Breast epithelium (tissue), 4 donors: ENCODE measurements at regions not wholly inside any gene's neighbourhood (a gene's known extent, or its start where the extent isn't known, plus 50 kb on each side); places are given as distances from the start of the nearest gene placed in this dataset.
A peak's percentile ranks its signal among the peaks of the same experiment; 100 is the strongest.

ENCODE experiments used
- DNase-seq, 2 donors: peaks; one replicate each; pipeline ENCODE4 v3.0.0-alpha.2; 2019; ENCODE audit warnings: low spot score in 2 of 2
- H3K27ac ChIP-seq, 2 donors: fragments of 200-600 bp; sonication (generic) in 1 of 2; one replicate each; pipeline ENCODE4 v1.5.1; 2016 to 2019; ENCODE audit warnings: mild to moderate bottlenecking in 1 of 2
- H3K27me3 ChIP-seq, 2 donors: fragments of 200-600 bp; sonication (generic) in 1 of 2; one replicate each; pipeline versions ENCODE4 v1.5.1 to v1.6.0; 2017 to 2019; ENCODE audit warnings: control low read depth in 1 of 2, mild to moderate bottlenecking in 1 of 2
- H3K36me3 ChIP-seq: fragments of 200-600 bp; one replicate; pipeline ENCODE4 v1.5.1; 2019
- H3K4me1 ChIP-seq, 2 donors: fragments of 200-600 bp; sonication (generic); one replicate each; pipeline ENCODE4 v1.5.1; 2016 to 2019; ENCODE audit warnings: control low read depth in 1 of 2
- H3K4me3 ChIP-seq, 3 donors: fragments of 200-600 bp; sonication (generic); 1 replicate in 2 of 3; 2 replicates in 1 of 3; pipeline ENCODE4 v1.5.1; 2016 to 2019; ENCODE audit warnings: mild to moderate bottlenecking in 3 of 3, moderate library complexity in 2 of 3
- H3K9me3 ChIP-seq, 2 donors: fragments of 200-600 bp; sonication (generic) in 1 of 2; one replicate each; pipeline ENCODE4 v1.5.1; 2016 to 2019; ENCODE audit warnings: control low read depth in 1 of 2
- CTCF ChIP-seq, 3 donors: fragments of 450-650 bp; IDR thresholded peaks; one replicate each; pipeline ENCODE4 v1.5.1; 2016 to 2017; ENCODE audit warnings: antibody characterized with exemption in 3 of 3, mild to moderate bottlenecking in 3 of 3, moderate library complexity in 3 of 3
- POLR2A ChIP-seq: fragments of 450-650 bp; IDR thresholded peaks from one replicate; pipeline ENCODE4 v1.6.1; 2016; ENCODE audit warnings: antibody characterized with exemption, mild to moderate bottlenecking, moderate library complexity
- POLR2AphosphoS5 ChIP-seq, 3 donors: sonication (generic); formaldehyde crosslinking; IDR thresholded peaks; one replicate each; pipeline ENCODE4 v1.6.1; 2017; ENCODE audit warnings: antibody characterized with exemption in 3 of 3
- intact Hi-C: fragments of 100-400 bp; cut with DNase I; formaldehyde crosslinking; loops from one replicate; pipeline ENCODE4 v1.15.1; 2023; ENCODE audit warnings: low total_unique reads

DNA sequence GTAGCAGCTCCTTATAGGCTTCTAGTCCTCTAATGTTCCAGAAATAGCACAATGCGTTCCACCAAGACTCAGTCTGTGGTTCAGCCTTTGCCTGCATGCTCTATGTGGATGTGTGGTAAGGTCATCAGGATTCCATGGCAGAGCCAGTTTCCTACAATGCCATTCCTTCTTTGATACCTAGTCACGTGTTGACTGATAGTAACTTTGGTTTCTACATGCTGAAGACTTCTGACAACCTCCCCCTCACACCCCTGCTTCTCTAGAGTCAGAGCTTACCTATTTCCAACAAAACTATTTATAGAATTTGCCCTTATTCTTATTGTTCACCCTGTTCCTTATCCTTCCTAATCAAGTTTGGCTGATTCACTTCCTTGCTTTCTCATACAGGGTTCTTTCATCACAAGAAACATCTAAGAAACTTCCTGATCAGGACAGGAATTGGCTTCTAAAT lies 81.1 kb downstream of the CT47B1 start:
- TF ChIP-seq POLR2AphosphoS5 (IDR thresholded peaks at IDR 0.05), result no peak
- no peak for TF ChIP-seq CTCF (IDR thresholded peaks at IDR 0.05)
- TF ChIP-seq POLR2A, result no peak
- H3K36me3 ChIP-seq, result no peaks in the 10 kb centered on the region
- no peaks in the 10 kb centered on the region for H3K9me3 ChIP-seq
- intact Hi-C loops, result no loop called here
- no peak overlapping the region for H3K4me3 ChIP-seq
- peaks cover 0 to 19% of the 10 kb centered on the region in 2 donors for H3K27me3 ChIP-seq
- H3K4me1 ChIP-seq, result no peaks in the 10 kb centered on the region
- no peak for DNase-seq
- H3K27ac ChIP-seq, result no peak overlapping the region

DNA sequence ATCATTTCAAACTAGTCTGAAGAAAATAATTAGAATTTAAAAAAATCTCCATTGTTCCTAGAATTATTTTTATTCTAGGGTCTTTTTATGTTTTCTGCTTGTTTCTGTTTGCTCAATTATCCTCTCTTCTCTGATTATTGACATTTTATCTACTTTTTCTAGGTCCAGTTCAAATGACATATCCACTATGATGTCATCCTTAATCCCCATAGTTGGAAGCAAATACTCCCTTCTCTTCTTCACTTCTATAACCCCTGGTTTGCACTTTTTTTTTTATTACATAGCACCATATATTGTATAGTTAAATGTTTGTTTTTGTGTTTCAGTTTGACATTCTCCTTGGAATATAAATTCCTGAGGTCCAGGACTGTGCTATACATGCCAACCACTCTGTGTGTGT lies 82.6 kb downstream of the CT47B1 start:
- Histone ChIP-seq H3K36me3 (no peaks in the 10 kb centered on the region), H3K27ac (no peak overlapping the region), H3K27me3 (peaks cover 0 to 19% of the 10 kb centered on the region in 2 donors), H3K9me3 (no peaks in the 10 kb centered on the region), H3K4me3 (no peak overlapping the region), H3K4me1 (no peaks in the 10 kb centered on the region)
- no peak for DNase-seq
- intact Hi-C loops, result no loop called here
- TF ChIP-seq POLR2AphosphoS5 (IDR thresholded peaks at IDR 0.05), result no peak
- no peak for TF ChIP-seq CTCF (IDR thresholded peaks at IDR 0.05)
- no peak for TF ChIP-seq POLR2A

DNA sequence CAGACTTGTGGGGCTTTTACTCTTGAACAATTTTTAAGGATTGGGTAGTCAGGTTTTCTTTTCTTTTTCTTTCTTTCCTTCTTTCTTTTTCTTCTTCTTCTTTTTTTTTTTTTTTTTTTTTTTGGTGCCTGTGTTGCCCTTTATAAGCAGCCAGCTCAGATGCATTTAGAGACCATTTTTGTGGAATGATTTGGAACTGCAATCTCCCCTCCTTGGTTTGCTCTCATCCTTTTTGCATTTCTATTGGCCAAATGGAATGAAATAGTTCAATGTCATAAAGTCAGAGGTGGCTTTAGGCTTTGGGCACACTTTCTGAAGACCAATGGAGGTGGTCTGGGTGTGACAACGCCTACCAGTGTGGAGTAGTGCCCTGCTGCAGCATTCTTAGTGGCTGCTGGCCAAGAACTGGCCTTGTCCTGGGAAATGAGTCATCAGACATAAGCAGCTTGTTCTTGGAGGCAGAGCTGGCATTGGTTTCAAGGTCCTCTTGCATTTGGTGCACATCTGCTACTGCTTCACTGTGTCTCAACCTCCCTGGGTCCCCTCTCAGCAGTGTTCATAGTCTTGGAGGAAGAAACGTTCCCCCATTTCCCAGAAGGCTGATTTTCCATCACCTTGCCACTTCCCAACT lies 84.5 kb downstream of the CT47B1 start:
- H3K4me3 ChIP-seq, result no peak overlapping the region
- peaks cover 0 to 17% of the 10 kb centered on the region in 2 donors for H3K27me3 ChIP-seq
- intact Hi-C loops, result no loop called here
- no peak overlapping the region for H3K27ac ChIP-seq
- TF ChIP-seq POLR2A, result no peak
- TF ChIP-seq CTCF (IDR thresholded peaks at IDR 0.05), result no peak
- no peak for TF ChIP-seq POLR2AphosphoS5 (IDR thresholded peaks at IDR 0.05)
- DNase-seq, result peak; percentile 18 to 50
- no peaks in the 10 kb centered on the region for H3K36me3 ChIP-seq
- H3K4me1 ChIP-seq, result no peaks in the 10 kb centered on the region
- H3K9me3 ChIP-seq, result no peaks in the 10 kb centered on the region

DNA sequence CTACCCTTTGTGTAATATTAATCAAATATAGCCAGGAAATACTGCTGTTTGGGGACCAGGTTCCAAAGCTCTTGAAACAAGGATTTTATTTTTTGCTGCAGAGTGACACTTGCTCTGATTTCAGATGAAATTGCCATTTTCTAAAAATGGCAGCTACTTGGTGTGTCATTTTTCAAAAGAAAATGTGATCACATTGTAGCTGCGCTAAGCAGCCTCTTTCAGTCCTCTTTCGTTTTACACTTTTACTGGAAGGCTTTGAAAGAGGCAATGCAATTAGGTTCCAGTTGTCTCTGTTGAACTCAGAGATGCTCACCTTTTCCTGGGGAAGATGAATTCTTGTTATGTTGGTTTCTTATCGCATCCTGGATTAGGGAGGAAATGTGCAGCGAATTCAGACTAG lies 85.1 kb downstream of the CT47B1 start:
- Histone ChIP-seq H3K4me3 (no peak overlapping the region), H3K27me3 (peaks cover 0 to 21% of the 10 kb centered on the region in 2 donors), H3K36me3 (no peaks in the 10 kb centered on the region), H3K4me1 (no peaks in the 10 kb centered on the region), H3K27ac (no peak overlapping the region), H3K9me3 (no peaks in the 10 kb centered on the region)
- TF ChIP-seq POLR2A (no peak), POLR2AphosphoS5 (IDR thresholded peaks at IDR 0.05) (no peak), CTCF (IDR thresholded peaks at IDR 0.05) (no peak)
- no peak for DNase-seq
- intact Hi-C loops, result no loop called here

GRCh38 chrX:120790118-120790517 lies 85.5 kb downstream of the CT47B1 start:
- no peak for DNase-seq
- TF ChIP-seq POLR2A (no peak), CTCF (IDR thresholded peaks at IDR 0.05) (peak; percentile 23 to 66 (median 65)), POLR2AphosphoS5 (IDR thresholded peaks at IDR 0.05) (no peak)
- Histone ChIP-seq H3K9me3 (no peaks in the 10 kb centered on the region), H3K4me1 (no peaks in the 10 kb centered on the region), H3K27me3 (peaks cover 0 to 23% of the 10 kb centered on the region in 2 donors), H3K4me3 (no peak overlapping the region), H3K36me3 (no peaks in the 10 kb centered on the region), H3K27ac (no peak overlapping the region)
- intact Hi-C loops, result no loop called here
